HS-5 (cell line): ENCODE measurements at regions not wholly inside any gene's neighbourhood (a gene's known extent, or its start where the extent isn't known, plus 50 kb on each side); places are given as distances from the start of the nearest gene placed in this dataset.
"Not testable (repeated sequence)": the region's sequence is repeated elsewhere in the genome, so short reads cannot be mapped to it uniquely, and the experiment has no call there.

ENCODE experiments used
- DNase-seq: peaks from one replicate; pipeline ENCODE4 v3.0.0-alpha.2; 2012; ENCODE audit warnings: low read depth

- DNase-seq, result no peak
Measured at GRCh38 chr2:184449760-184450159, 148.6 kb upstream of the ZNF804A start.

- no peak for DNase-seq
Measured at GRCh38 chr2:184452907-184453306, 145.4 kb upstream of the ZNF804A start.

GRCh38 chr2:184455624-184456023 lies 142.7 kb upstream of the ZNF804A start:
- no peak for DNase-seq

GRCh38 chr2:184456693-184457092 lies 141.6 kb upstream of the ZNF804A start:
- DNase-seq, result not testable (repeated sequence)

GRCh38 chr2:184463102-184463865 lies 135.0 kb upstream of the ZNF804A start:
- DNase-seq, result no peak

- DNase-seq, result no peak
Measured at GRCh38 chr2:184463866-184464248, 134.5 kb upstream of the ZNF804A start.

GRCh38 chr2:184468826-184469225 lies 129.5 kb upstream of the ZNF804A start:
- DNase-seq, result no peak

- DNase-seq, result no peak
Measured at GRCh38 chr2:184472481-184472880, 125.8 kb upstream of the ZNF804A start.

- DNase-seq, result no peak
Measured at GRCh38 chr2:184481865-184482264, 116.5 kb upstream of the ZNF804A start.

GRCh38 chr2:184498936-184499335 lies 99.4 kb upstream of the ZNF804A start:
- no peak for DNase-seq

GRCh38 chr2:184504252-184504651 lies 94.1 kb upstream of the ZNF804A start:
- no peak for DNase-seq

- DNase-seq, result no peak
Measured at GRCh38 chr2:184507254-184507653, 91.1 kb upstream of the ZNF804A start.

GRCh38 chr2:184517402-184517801 lies 80.9 kb upstream of the ZNF804A start:
- DNase-seq, result no peak

GRCh38 chr2:184520441-184520840 lies 77.9 kb upstream of the ZNF804A start:
- DNase-seq, result no peak

- DNase-seq, result no peak
Measured at GRCh38 chr2:184523732-184524131, 74.6 kb upstream of the ZNF804A start.

GRCh38 chr2:184524551-184525382 lies 73.6 kb upstream of the ZNF804A start:
- no peak for DNase-seq

GRCh38 chr2:184527058-184527457 lies 71.3 kb upstream of the ZNF804A start:
- DNase-seq, result no peak

GRCh38 chr2:184528119-184528518 lies 70.2 kb upstream of the ZNF804A start:
- DNase-seq, result no peak

- DNase-seq, result no peak
Measured at GRCh38 chr2:184530239-184530638, 68.1 kb upstream of the ZNF804A start.

GRCh38 chr2:184530959-184531358 lies 67.4 kb upstream of the ZNF804A start:
- DNase-seq, result no peak

- DNase-seq, result no peak
Measured at GRCh38 chr2:184532551-184532950, 65.8 kb upstream of the ZNF804A start.

- DNase-seq, result no peak
Measured at GRCh38 chr2:184534986-184535385, 63.3 kb upstream of the ZNF804A start.

GRCh38 chr2:184540246-184540789 lies 58.0 kb upstream of the ZNF804A start:
- DNase-seq, result no peak
